ENCODE measurements at regions not wholly inside any gene's neighbourhood (a gene's known extent, or its start where the extent isn't known, plus 50 kb on each side); places are given as distances from the start of the nearest gene placed in this dataset.

GRCh38 chr16:6048017-6048416 is 950.4 kb upstream of the EEF2KMT start:
- TF ChIP-seq, protein P1, sequence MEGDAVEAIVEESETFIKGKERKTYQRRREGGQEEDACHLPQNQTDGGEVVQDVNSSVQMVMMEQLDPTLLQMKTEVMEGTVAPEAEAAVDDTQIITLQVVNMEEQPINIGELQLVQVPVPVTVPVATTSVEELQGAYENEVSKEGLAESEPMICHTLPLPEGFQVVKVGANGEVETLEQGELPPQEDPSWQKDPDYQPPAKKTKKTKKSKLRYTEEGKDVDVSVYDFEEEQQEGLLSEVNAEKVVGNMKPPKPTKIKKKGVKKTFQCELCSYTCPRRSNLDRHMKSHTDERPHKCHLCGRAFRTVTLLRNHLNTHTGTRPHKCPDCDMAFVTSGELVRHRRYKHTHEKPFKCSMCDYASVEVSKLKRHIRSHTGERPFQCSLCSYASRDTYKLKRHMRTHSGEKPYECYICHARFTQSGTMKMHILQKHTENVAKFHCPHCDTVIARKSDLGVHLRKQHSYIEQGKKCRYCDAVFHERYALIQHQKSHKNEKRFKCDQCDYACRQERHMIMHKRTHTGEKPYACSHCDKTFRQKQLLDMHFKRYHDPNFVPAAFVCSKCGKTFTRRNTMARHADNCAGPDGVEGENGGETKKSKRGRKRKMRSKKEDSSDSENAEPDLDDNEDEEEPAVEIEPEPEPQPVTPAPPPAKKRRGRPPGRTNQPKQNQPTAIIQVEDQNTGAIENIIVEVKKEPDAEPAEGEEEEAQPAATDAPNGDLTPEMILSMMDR (IDR thresholded peaks at IDR 0.05) = no peak
- TF ChIP-seq POLR2A (IDR thresholded peaks at IDR 0.05) = no peak
